Esophagus squamous epithelium (tissue), 4 donors: ENCODE measurements at regions not wholly inside any gene's neighbourhood (a gene's known extent, or its start where the extent isn't known, plus 50 kb on each side); places are given as distances from the start of the nearest gene placed in this dataset.

Experiments used
- POLR2A ChIP-seq, 4 donors: fragments of 450-650 bp; IDR thresholded peaks; one replicate each; pipeline ENCODE4 v1.6.1; 2017; ENCODE audit warnings: antibody characterized with exemption in 4 of 4, mild to moderate bottlenecking in 4 of 4, moderate library complexity in 3 of 4
- TF ChIP-seq, protein P1 (sequence below), 6 experiments: fragments of 450-650 bp in 4 of 6; fragments of 200-600 bp in 2 of 6; sonication (generic) in 2 of 6; IDR thresholded peaks; one replicate each; pipeline ENCODE4 v1.5.1; 2016 to 2019; ENCODE audit warnings: antibody characterized with exemption in 6 of 6, mild to moderate bottlenecking in 4 of 6, moderate library complexity in 4 of 6

DNA sequence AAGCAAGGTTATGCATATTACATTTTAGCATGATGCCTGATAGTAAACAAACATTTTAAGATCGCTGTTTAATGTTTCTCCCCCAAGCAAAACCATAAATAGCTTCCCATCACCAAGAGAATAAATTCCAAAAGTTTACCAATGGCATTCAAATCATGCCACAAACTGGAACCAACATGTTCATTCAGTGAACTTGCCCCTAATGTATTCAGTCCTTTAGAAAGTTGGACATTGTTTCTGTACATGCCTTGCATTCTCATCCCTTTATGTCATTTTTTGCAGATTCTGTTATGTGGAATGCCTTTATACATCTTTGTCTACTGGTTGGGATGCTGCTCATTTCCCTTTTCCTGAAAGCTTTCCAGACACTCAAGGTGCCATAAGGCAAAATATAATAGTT is 105.5 kb downstream of the PYDC2 start:
- TF ChIP-seq POLR2A (IDR thresholded peaks at IDR 0.05) = no peak
- TF ChIP-seq, protein P1, sequence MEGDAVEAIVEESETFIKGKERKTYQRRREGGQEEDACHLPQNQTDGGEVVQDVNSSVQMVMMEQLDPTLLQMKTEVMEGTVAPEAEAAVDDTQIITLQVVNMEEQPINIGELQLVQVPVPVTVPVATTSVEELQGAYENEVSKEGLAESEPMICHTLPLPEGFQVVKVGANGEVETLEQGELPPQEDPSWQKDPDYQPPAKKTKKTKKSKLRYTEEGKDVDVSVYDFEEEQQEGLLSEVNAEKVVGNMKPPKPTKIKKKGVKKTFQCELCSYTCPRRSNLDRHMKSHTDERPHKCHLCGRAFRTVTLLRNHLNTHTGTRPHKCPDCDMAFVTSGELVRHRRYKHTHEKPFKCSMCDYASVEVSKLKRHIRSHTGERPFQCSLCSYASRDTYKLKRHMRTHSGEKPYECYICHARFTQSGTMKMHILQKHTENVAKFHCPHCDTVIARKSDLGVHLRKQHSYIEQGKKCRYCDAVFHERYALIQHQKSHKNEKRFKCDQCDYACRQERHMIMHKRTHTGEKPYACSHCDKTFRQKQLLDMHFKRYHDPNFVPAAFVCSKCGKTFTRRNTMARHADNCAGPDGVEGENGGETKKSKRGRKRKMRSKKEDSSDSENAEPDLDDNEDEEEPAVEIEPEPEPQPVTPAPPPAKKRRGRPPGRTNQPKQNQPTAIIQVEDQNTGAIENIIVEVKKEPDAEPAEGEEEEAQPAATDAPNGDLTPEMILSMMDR (IDR thresholded peaks at IDR 0.05) = no peak
